ENCODE measurements at regions not wholly inside any gene's neighbourhood (a gene's known extent, or its start where the extent isn't known, plus 50 kb on each side); places are given as distances from the start of the nearest gene placed in this dataset.
A peak's percentile ranks its signal among the peaks of the same experiment; 100 is the strongest.
"Not testable (repeated sequence)": the region's sequence is repeated elsewhere in the genome, so short reads cannot be mapped to it uniquely, and the experiment has no call there.

- peak; percentile 8 for DNase-seq
Measured at GRCh38 chr20:40080041-40080652, 608.9 kb downstream of the MAFB start.

GRCh38 chr20:40073535-40074111 is 615.4 kb downstream of the MAFB start:
- DNase-seq = no peak

- no peak for DNase-seq
Measured at GRCh38 chr20:40072907-40073306, 616.1 kb downstream of the MAFB start.

- no peak for DNase-seq
Measured at GRCh38 chr20:40056171-40056570, 632.9 kb downstream of the MAFB start.

GRCh38 chr20:40055711-40056110 is 633.3 kb downstream of the MAFB start:
- no peak for DNase-seq

- DNase-seq = no peak
Measured at GRCh38 chr20:40054311-40054710, 634.7 kb downstream of the MAFB start.

GRCh38 chr20:40050596-40050995 is 638.4 kb downstream of the MAFB start:
- no peak for DNase-seq

- no peak for DNase-seq
Measured at GRCh38 chr20:40049854-40050253, 639.2 kb downstream of the MAFB start.

GRCh38 chr20:40046703-40047102 is 642.3 kb downstream of the MAFB start:
- no peak for DNase-seq

- no peak for DNase-seq
Measured at GRCh38 chr20:40037511-40037910, 651.5 kb downstream of the MAFB start.

- DNase-seq = no peak
Measured at GRCh38 chr20:40029589-40029988, 659.4 kb downstream of the MAFB start.

GRCh38 chr20:40019510-40019909 is 669.5 kb downstream of the MAFB start:
- no peak for DNase-seq

- DNase-seq = no peak
Measured at GRCh38 chr20:40017765-40018164, 671.3 kb downstream of the MAFB start.

GRCh38 chr20:40016890-40017289 is 672.1 kb downstream of the MAFB start:
- DNase-seq = no peak

GRCh38 chr20:40016392-40016791 is 672.6 kb downstream of the MAFB start:
- no peak for DNase-seq

- DNase-seq = not testable (repeated sequence)
Measured at GRCh38 chr20:40012026-40012425, 677.0 kb downstream of the MAFB start.

GRCh38 chr20:40010483-40010882 is 678.6 kb downstream of the MAFB start:
- no peak for DNase-seq

- no peak for DNase-seq
Measured at GRCh38 chr20:40009542-40009941, 679.5 kb downstream of the MAFB start.

- no peak for DNase-seq
Measured at GRCh38 chr20:40008177-40008576, 680.9 kb downstream of the MAFB start.

- DNase-seq = no peak
Measured at GRCh38 chr20:40006168-40006860, 682.7 kb downstream of the MAFB start.

- DNase-seq = not testable (repeated sequence)
Measured at GRCh38 chr20:40004092-40004491, 684.9 kb downstream of the MAFB start.

GRCh38 chr20:39993742-39994141 is 695.3 kb downstream of the MAFB start:
- DNase-seq = no peak

- DNase-seq = no peak
Measured at GRCh38 chr20:39990692-39991091, 698.3 kb downstream of the MAFB start.
